ENCODE measurements at regions not wholly inside any gene's neighbourhood (a gene's known extent, or its start where the extent isn't known, plus 50 kb on each side); places are given as distances from the start of the nearest gene placed in this dataset.

GRCh38 chr10:52615756-52616394 lies 156.7 kb downstream of the MBL2 start:
- peak; percentile 66 for DNase-seq

DNA sequence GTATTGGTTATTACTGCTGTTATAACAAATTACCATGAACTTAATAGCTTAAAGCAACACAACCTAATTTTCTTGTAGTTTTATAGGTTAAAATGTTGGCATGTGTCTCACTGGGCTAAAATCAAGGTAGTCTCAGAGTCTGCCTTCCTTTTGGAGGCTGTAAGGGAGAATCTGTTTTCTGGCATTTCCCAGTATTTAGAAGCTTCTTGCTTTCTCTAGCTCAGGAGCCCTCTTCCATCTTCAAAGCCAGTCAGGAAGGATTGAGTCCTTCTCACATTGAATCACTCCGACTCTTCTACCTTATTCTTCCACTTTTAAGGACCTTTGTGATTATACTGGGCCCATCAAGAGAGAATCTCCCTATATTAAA lies 156.2 kb downstream of the MBL2 start:
- no peak for DNase-seq

DNA sequence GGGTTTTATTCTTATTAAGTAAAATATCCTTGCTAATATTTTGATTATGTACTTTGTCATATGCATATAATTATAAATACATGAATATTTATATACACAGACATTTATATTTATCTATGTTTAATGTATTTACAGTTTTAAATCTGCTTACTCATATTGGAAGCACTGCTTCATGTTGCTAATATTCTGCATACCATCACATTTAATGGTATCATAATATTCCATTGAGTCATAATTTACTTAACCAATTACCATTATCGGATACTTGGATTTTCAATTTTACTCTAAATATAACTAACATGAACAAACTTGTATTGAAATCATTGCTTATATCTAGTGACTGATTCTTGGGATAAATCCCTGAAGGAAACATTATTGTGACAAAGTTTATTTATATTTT lies 155.2 kb downstream of the MBL2 start:
- DNase-seq = no peak

DNA sequence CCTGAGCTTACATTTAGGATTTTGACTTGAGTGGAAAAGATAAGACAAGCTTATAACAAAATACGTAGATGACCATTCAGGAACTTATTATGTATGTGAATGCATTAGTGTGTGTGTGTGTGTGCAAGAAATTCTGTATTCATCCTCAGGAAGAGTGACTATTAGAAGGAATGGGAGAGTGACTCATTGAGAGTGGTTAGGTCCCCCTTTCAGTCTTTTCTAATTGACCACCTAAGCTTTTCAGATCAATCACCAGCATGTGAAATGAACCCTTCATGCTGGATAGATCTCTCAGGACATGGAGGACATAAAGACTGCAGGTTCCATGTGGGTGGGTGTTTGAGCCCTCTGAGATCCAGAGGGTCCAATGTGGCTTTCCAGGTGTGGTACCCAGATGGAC lies 153.5 kb downstream of the MBL2 start:
- peak; percentile 51 for DNase-seq

DNA sequence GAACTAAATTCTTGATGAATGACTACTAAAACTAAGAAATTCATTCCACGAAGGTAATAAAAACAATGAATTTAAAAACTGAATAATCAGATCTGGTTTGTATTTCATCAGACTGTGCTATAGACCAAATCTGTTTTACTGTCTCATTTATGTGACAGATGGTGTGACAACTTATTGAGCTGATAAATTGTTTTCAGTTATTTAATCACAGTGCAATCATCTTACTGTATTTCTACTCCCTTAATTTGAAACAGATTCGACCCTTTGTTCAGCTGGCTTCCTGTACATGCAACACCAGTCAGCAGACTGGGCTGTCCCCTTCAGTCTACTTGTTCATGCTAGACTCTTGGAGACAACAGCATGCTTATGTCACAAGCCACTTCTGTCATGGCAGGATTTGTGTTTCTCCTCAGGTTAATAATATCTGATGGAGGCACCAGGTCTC lies 150.9 kb downstream of the MBL2 start:
- peak; percentile 83 for DNase-seq

GRCh38 chr10:52623761-52624160 lies 148.8 kb downstream of the MBL2 start:
- DNase-seq = no peak

DNA sequence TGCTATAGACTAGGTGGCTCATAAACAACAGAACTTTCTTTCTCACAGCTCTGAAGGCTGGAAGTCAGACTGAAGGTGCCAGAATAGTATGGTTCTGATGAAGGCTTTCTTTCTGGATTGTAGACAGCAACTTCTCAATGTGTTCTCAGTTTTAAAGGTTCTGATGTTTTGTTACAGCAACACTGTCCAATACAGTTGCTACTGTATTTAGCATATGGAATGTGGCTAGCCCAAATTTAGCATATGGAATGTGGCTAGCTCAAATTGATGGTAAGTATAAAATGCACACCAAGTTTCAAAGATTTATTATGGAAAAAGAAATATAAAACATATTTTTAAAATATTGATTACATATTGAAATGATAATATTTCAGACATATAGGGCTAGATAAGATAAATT lies 145.3 kb downstream of the MBL2 start:
- no peak for DNase-seq

DNA sequence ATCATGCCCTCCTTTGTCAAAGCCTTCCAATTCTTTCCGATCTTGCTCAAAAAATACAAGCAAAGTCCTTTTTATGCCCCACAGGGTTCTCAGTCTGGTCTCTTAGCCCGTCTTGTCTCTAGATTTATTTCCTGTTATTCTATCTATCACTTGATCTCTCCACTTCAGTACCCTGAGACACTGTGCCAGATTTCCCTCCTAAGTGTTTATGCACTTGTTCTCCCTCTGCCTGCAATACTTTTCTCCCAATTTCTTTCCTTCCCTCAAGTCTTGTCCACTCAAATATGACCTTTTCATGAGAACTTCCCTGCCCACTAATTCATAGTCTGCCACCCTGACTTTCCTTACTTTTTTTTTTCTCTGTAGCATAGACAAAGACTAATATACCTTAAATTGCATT lies 141.4 kb downstream of the MBL2 start:
- no peak for DNase-seq

DNA sequence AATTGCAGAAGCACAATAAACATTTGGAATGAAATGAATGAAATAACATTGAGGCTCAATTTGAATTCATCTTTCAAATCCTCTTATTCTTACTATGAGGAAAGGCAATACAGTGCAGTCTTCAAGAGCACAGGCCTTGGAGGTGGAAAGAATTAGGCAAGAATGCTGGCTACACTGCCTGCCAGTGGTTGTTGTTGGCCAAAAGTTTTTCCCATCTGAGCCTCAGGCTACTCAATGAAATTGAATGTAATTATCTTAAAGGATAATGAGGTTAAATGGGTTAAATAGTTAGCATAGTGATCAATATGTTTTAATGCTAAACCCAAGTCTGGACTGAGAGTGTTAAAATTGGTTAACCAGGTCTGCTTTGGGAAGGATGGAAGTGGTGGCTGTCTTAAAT lies 140.9 kb downstream of the MBL2 start:
- DNase-seq = no peak

GRCh38 chr10:52632591-52632990 lies 140.0 kb downstream of the MBL2 start:
- DNase-seq = no peak

DNA sequence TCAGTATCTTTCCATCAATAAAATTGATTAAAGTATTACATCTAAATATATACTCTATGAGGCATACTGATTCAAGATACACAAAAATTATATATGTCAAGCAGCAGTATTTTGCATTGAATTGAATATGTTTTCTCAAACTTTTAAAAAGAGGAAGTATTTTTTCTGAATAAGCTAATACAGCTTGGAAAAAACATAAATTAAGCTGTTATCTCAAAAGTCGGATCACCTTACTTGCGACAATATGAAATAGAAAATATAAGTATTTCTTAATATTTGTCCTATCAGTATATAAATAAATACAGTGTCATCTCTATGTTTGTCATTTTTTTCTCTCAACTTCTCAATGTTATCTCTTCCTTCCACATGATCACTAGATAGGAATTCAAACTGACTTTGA lies 139.3 kb downstream of the MBL2 start:
- DNase-seq = no peak

DNA sequence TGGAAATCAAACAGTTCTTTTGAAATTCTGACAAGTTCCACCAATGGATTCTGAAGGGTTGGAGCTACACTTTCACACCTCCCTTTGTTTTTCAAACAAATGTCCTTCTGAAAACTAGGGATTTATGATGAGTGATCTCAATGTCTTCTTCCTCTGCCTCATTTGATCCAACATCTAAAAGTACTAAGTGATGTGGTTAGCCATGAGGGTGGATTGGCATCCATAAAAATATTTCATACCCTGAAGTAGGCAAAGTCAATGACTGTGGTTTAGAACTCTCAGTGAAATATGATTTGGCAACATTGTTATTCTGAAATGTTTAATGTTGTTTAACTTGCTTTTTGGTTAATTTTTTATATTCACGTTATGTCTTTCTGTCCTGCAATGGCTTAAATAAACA lies 136.9 kb downstream of the MBL2 start:
- DNase-seq = no peak

- no peak for DNase-seq
Observed at GRCh38 chr10:52636874-52637273, 135.7 kb downstream of the MBL2 start.

DNA sequence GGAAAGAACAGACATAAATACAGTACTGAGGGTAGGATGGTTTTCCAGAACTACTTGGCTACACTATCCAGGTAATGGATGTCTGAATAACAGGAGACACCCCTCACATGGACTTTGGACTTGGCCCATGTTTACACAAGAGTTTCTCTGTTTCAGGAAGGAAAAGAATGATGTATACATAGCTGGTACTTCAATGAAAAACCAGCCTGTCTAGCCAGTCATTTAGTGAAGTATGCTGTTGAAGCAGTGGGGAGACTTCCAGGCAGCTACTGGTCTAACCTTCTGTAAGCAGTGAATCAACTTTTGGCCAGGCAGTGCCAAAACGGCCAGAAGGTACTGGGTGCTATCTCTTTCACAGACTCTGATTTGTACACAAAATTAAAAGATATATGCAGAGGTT lies 135.0 kb downstream of the MBL2 start:
- no peak for DNase-seq

GRCh38 chr10:52639652-52640051 lies 132.9 kb downstream of the MBL2 start:
- peak; percentile 76 for DNase-seq

DNA sequence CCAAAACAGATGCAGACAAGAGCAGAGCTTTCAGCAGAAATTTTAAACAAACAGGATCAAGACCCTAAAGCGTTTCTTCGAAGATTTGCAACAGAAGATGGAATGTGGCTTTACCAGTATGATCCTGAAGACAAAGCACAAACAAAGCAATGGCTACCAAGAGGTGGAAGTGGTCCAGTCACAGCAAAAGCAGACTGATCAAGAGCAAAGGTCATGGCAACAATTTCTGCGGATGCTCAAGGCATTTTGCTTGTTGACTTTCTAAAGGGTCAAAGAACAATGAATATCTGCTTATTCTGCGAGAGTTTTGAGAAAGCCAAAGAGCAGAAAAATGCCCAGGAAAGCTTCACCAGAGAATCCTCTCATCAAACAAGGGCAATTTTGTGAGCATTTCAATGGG lies 130.4 kb downstream of the MBL2 start:
- DNase-seq = no peak

DNA sequence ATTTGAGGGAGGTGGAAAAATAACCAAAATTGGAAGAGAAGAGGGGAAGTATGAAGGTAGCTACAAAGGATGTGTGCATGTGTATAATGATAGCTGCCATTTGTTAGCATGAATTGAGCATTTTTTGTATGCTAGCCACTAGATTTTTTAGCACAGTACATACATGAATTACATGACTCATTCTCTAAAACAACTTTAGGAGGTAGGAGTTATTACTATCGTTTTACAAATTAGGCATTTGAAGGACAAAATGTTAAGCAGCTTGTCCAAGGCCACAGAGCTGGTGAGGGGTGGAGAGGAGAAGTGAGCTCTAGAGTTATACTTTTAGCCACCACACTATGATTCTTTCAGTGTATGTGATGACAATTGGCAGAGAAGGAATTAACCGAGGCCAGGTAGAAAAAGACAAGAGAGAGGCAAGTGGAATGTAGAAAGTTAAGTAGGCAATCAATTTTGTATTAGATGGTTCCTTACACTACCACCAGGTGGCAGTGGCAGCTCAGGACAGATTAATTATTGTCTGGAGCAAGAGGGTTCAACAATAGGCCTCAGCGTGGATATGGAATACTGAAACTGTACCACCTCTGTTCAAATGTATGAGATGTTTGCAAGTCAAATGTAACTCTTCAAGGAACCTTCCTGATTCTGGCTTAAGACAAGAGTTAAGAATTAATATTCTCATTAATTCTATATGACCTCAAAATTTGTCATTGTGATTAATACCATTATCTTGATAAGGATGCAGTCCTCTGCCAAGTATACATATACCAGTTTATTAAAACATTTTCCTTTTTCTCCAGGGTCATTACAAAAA lies 128.0 kb downstream of the MBL2 start:
- DNase-seq = peak; percentile 55

DNA sequence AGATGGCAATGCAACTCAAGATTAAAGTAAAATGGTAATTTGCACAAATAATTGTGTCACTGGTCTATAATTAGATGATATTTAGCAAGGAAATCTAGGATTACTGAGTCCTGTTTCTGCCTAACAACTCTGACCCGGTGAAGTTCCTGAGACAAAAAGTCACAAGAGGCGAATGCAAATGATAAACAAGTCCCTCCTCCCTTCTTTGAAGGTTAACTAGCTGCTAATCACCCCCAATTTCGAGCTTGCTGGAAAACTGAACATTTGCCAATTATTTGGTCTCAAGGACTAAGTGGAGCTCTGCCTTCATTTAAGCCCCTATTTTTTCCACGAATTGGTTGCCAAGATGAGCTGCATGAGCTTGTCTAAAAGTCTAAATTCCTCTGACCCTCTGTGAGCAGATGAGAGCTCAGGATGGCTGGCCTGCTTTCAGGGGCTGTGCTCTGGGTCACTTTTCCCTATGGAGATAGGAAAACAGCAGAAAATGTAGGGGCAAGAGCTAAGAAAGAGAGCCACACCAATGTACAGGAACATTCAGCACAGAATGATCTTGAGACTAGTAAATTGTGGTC lies 127.3 kb downstream of the MBL2 start:
- DNase-seq = no peak

DNA sequence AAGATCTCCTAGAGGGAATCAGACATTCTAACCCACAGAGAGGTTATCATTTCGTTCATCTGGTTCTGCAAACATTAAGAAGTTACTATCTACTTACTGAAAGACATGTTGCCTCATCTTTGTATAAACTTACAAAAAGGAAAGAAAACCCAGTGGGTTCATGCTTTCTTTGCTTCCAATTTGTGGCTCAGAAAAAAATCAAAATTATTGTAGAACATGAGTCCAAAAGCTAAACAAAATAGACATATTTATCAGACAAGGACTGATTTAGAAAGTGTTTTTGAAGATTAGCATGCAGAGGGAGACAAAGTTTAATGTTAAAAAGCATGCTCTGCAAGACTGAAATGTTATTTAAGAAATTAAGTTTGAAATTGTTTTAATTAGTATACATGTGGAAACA lies 123.1 kb downstream of the MBL2 start:
- DNase-seq = no peak

GRCh38 chr10:52650873-52651272 lies 121.7 kb downstream of the MBL2 start:
- DNase-seq = no peak

DNA sequence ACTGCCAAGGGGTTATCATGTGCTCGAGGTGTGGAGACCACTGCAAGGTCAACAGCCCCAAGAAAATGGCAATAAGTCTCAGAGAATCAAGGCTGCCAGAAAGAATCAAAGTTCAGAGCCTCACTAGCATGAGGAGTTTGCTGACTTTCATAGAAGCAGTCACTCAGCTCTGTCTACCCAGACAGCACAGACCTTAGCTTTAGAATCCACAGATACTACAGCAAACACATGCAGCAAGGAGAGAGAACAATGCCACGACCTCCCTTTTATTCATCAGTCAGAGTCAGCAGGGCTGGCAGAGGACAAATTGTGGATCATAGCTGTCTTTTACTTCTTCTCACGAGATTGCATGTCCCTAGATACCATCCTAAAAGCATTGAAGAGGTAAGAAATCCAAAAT lies 121.3 kb downstream of the MBL2 start:
- DNase-seq = no peak

DNA sequence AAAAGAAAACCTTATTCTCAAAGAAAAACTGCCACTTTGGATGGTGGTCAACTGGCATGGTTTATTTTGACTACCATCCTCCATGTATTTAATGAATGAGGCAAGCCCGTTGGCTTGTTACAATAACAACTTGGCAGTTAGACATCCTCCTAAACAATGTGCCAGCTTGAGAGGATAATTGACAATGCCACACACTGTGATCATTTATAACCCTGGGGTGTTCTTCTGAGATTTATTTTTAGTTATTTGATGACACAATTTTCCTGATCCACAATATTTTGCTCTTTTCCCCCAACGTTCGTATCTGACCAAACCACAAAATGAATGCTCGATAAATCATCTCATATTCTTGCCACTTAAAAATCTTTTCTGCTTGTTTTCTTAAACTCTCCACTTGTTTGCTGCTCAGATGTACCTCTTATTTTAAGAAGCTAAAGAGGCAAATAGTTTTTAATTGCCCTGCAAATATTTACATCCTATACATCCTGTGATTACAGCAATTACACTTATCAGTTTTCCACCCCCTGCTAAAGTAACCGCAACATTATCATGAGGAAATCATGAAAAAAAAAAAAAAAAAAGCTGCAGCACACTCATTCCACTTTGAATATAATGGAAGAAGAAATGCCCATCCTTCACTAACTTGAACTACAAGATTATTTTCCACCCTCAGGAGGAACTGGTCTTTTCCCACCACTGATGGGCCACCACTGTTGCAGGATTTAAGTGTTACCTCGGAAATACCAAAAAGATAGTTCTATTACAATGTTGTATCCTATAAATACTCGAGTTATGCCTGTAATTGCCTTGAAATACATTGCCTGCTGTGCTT lies 119.9 kb downstream of the MBL2 start:
- DNase-seq = peak; percentile 72

DNA sequence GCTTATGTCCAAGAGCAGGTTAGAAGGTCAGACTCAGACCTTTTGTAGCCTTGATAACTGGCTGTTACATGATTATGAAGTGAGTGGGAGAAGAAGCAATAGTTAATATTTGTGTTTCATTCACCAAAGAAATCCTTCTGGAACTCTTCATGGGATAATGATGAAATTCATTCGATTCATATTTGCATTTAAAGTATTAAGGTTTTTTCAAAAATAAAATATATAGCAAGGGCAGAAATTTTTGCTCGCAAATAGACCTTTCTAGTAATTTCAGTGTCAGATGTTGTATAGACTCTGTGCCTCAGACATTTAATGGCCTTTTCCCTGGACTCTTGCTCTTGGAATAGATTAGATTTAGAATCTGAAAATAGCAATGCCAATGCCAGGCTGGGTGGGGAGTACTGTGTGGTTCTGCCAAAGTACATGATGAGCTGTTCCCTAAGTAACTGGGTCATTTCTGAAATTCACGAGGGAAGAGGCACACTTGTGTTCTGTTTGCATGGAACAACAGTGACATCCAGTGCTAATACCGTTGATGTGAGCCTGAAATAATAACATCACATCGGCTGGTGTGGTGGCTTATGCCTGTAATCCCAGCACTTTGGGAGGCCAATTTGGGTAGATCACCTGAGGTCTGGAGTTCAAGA lies 119.2 kb downstream of the MBL2 start:
- DNase-seq = no peak
